Adrenal gland (tissue), 9 donors: ENCODE measurements at regions not wholly inside any gene's neighbourhood (a gene's known extent, or its start where the extent isn't known, plus 50 kb on each side); places are given as distances from the start of the nearest gene placed in this dataset.

Experiments
- DNase-seq, 7 donors: peaks; one replicate each; pipeline ENCODE4 v3.0.0-alpha.2; 2019 to 2020
- H3K27ac ChIP-seq, 5 donors: fragments of 200-600 bp; sonication (generic) in 4 of 5; 1 replicate in 3 of 5; 2 replicates in 2 of 5; pipeline versions ENCODE4 v1.5.1 to v1.8.0; 2016 to 2020; ENCODE audit warnings: mild to moderate bottlenecking in 1 of 5
- H3K27me3 ChIP-seq: fragments of 200-600 bp; 2 replicates; pipeline ENCODE4 v1.8.0; 2021
- H3K36me3 ChIP-seq, 2 donors: fragments of 200-600 bp; replicated peaks in 1 of 2; 1 replicate in 1 of 2; 2 replicates in 1 of 2; pipeline versions ENCODE4 v1.5.1 to v1.8.0; 2018 to 2022
- H3K4me1 ChIP-seq, 2 donors: fragments of 200-600 bp; replicated peaks in 1 of 2; 1 replicate in 1 of 2; 2 replicates in 1 of 2; pipeline versions ENCODE4 v1.5.1 to v1.8.0; 2018 to 2021
- H3K4me3 ChIP-seq, 4 donors: fragments of 200-600 bp; sonication (generic) in 3 of 4; one replicate each; pipeline ENCODE4 v1.5.1; 2016 to 2018
- H3K9me3 ChIP-seq, 3 donors: fragments of 200-600 bp; sonication (generic) in 1 of 3; replicated peaks in 1 of 3; 1 replicate in 2 of 3; 2 replicates in 1 of 3; pipeline versions ENCODE4 v1.5.1 to v1.8.0; 2016 to 2021
- CTCF ChIP-seq, 6 experiments: fragments of 450-650 bp in 4 of 6; fragments of 200-600 bp in 2 of 6; sonication (generic) in 1 of 6; IDR thresholded peaks; 1 replicate in 5 of 6; 2 replicates in 1 of 6; pipeline versions ENCODE4 v1.5.1 to v1.8.0; 2016 to 2021; ENCODE audit warnings: antibody characterized with exemption in 6 of 6, mild to moderate bottlenecking in 2 of 6, moderate library complexity in 1 of 6
- POLR2A ChIP-seq, 2 donors: fragments of 450-650 bp; IDR thresholded peaks; one replicate each; pipeline ENCODE4 v1.6.1; 2017; ENCODE audit warnings: antibody characterized with exemption in 2 of 2, mild to moderate bottlenecking in 2 of 2, moderate library complexity in 1 of 2
- WGBS, 4 donors: extraction: QIAGEN DNeasy Blood & Tissue Kit in 2 of 4; methylation state at CpG; one replicate each; pipeline versions ENCODE4 v1.1.5 to v1.1.7; 2013 to 2017; 5-methylcytosine and 5-hydroxymethylcytosine counted together
- intact Hi-C, 2 donors: fragments of 100-400 bp; cut with DNase I; formaldehyde crosslinking; loops; one replicate each; pipeline versions ENCODE4 v1.14.1 to v1.15.0; 2022 to 2023
- donor health status: healthy with polysubstance abuse.
- donor health status: Bipolar disorder and iron deficiency.
- donor health status: DM: yes; HTN: yes; CAD: no.
- donor health status: DM: no; HTN: no; CAD: no.
- donor health status: DM: no; HTN: no; CAD: no.

GRCh38 chr2:122749405-122749804 lies 994.0 kb downstream of the TSN start:
- intact Hi-C loops = no loop called here
- TF ChIP-seq POLR2A (IDR thresholded peaks at IDR 0.05) (no peak), CTCF (IDR thresholded peaks at IDR 0.05) (no peak)
- Histone ChIP-seq H3K36me3 (no peaks in the 10 kb centered on the region), H3K4me3 (no peak overlapping the region), H3K27me3 (no peaks in the 10 kb centered on the region), H3K4me1 (no peaks in the 10 kb centered on the region), H3K9me3 (no peaks in the 10 kb centered on the region), H3K27ac (no peak overlapping the region)
- DNase-seq = no peak
- WGBS, 4 donors = 37 to 59% (median 43%) methylated on average over 1 of the region's 1 CpG

- Histone ChIP-seq H3K4me1 (no peaks in the 10 kb centered on the region), H3K4me3 (no peak overlapping the region), H3K9me3 (no peaks in the 10 kb centered on the region), H3K27me3 (no peaks in the 10 kb centered on the region), H3K27ac (no peak overlapping the region), H3K36me3 (no peaks in the 10 kb centered on the region)
- 60 to 86% (median 73%) methylated on average over 1 of the region's 1 CpG for WGBS, 4 donors
- TF ChIP-seq POLR2A (IDR thresholded peaks at IDR 0.05) (no peak), CTCF (IDR thresholded peaks at IDR 0.05) (no peak)
- intact Hi-C loops = no loop called here
- no peak for DNase-seq
These were observed 994.6 kb downstream of the TSN start for GRCh38 chr2:122750095-122750494.

- no peaks in the 10 kb centered on the region for H3K4me1 ChIP-seq
- no peak for DNase-seq
- H3K36me3 ChIP-seq = no peaks in the 10 kb centered on the region
- H3K9me3 ChIP-seq = no peaks in the 10 kb centered on the region
- H3K27me3 ChIP-seq = no peaks in the 10 kb centered on the region
- TF ChIP-seq CTCF (IDR thresholded peaks at IDR 0.05) = no peak
- TF ChIP-seq POLR2A (IDR thresholded peaks at IDR 0.05) = no peak
- no peak overlapping the region for H3K4me3 ChIP-seq
- no peak overlapping the region for H3K27ac ChIP-seq
- intact Hi-C loops = no loop called here
These were observed 995.4 kb downstream of the TSN start for GRCh38 chr2:122750808-122751207.

- DNase-seq = no peak
- no peaks in the 10 kb centered on the region for H3K4me1 ChIP-seq
These were observed 997.9 kb downstream of the TSN start for GRCh38 chr2:122753336-122753735.

More at GRCh38 chr2:122753336-122753735, 997.9 kb downstream of the TSN start:
- H3K9me3 ChIP-seq = no peaks in the 10 kb centered on the region
- TF ChIP-seq CTCF (IDR thresholded peaks at IDR 0.05) (no peak), POLR2A (IDR thresholded peaks at IDR 0.05) (no peak)
- 73 to 83% (median 81%) methylated on average over 2 of the region's 2 CpGs for WGBS, 4 donors
- no peaks in the 10 kb centered on the region for H3K27me3 ChIP-seq
- H3K4me3 ChIP-seq = no peak overlapping the region
- intact Hi-C loops = no loop called here
- H3K36me3 ChIP-seq = no peaks in the 10 kb centered on the region
- no peak overlapping the region for H3K27ac ChIP-seq
